ENCODE measurements at regions not wholly inside any gene's neighbourhood (a gene's known extent, or its start where the extent isn't known, plus 50 kb on each side); places are given as distances from the start of the nearest gene placed in this dataset.

- no peak for TF ChIP-seq POLR2A (IDR thresholded peaks at IDR 0.05; ENCODE audit: low read length)
- no peak for TF ChIP-seq GATA1 (IDR thresholded peaks at IDR 0.05; ENCODE audit: low read depth, low read length)
Measured at GRCh38 chr21:23138797-23139196, 2140.6 kb downstream of the NCAM2 start.
